MCF 10A (cell line): ENCODE measurements at regions not wholly inside any gene's neighbourhood (a gene's known extent, or its start where the extent isn't known, plus 50 kb on each side); places are given as distances from the start of the nearest gene placed in this dataset.

Experiments
- BruUV-seq: library from RNA; stranded (reverse); fragments of 400-500 nt; replicated peaks from 2 replicates; lab custom pipeline; 2021; lab: Mats Ljungman, UMichigan
- CTCF ChIA-PET: fragments of 300-600 bp; sonication (Branson Sonifier 250); formaldehyde crosslinking; extraction: SDS; loops from one replicate; lab custom pipeline; 2021; ENCODE audit warnings: antibody characterized with exemption, inconsistent platforms; lab: Yijun Ruan, JAX
- POLR2A ChIA-PET: fragments of 300-600, 350-650 bp; sonication (Branson Sonifier 250); formaldehyde crosslinking; extraction: SDS; loops from one replicate; lab custom pipeline; 2020; ENCODE audit warnings: antibody characterized with exemption, inconsistent platforms; lab: Yijun Ruan, JAX
- DNase-seq: peaks from one replicate; pipeline ENCODE4 v3.0.0-alpha.2; 2018; ENCODE audit not compliant: unreplicated experiment
- H3K27ac Mint-ChIP-seq: one replicate; pipeline ENCODE4 v1.8.0; 2022; ENCODE audit warnings: mild to moderate bottlenecking, low read depth, mixed read lengths; ENCODE audit not compliant: unreplicated experiment
- H3K27me3 Mint-ChIP-seq: one replicate; pipeline ENCODE4 v1.8.0; 2022; ENCODE audit warnings: mixed read lengths; ENCODE audit not compliant: insufficient read depth, unreplicated experiment
- H3K36me3 Mint-ChIP-seq: one replicate; pipeline ENCODE4 v1.8.0; 2022; ENCODE audit warnings: mild to moderate bottlenecking, moderate library complexity, mixed read lengths; ENCODE audit not compliant: insufficient read depth, unreplicated experiment
- H3K4me1 Mint-ChIP-seq: one replicate; pipeline ENCODE4 v1.8.0; 2022; ENCODE audit warnings: mixed read lengths; ENCODE audit not compliant: insufficient read depth, unreplicated experiment
- H3K4me3 Mint-ChIP-seq: one replicate; pipeline ENCODE4 v1.8.0; 2022; ENCODE audit warnings: mild to moderate bottlenecking, moderate library complexity, mixed read lengths; ENCODE audit not compliant: unreplicated experiment
- H3K9me3 Mint-ChIP-seq: one replicate; pipeline ENCODE4 v1.8.0; 2022; ENCODE audit warnings: mixed read lengths; ENCODE audit not compliant: unreplicated experiment
- intact Hi-C: fragments of 100-400 bp; cut with micrococcal nuclease; formaldehyde crosslinking; loops from 2 replicates; pipeline ENCODE4 v1.14.1; 2022
- TF ChIP-seq, protein P1 (sequence below): fragments of 200-600 bp; IDR thresholded peaks from one replicate; pipeline ENCODE4 v1.8.0; 2022; ENCODE audit warnings: antibody characterized with exemption, mild to moderate bottlenecking; ENCODE audit not compliant: unreplicated experiment

- Mint-ChIP-seq H3K27me3 (no peaks in the 10 kb centered on the region), H3K36me3 (no peaks in the 10 kb centered on the region), H3K4me1 (peaks cover 11% of the 10 kb centered on the region), H3K9me3 (no peaks in the 10 kb centered on the region), H3K27ac (no peak overlapping the region), H3K4me3 (no peak overlapping the region)
- intact Hi-C loops = no loop called here
- TF ChIP-seq, protein P1, sequence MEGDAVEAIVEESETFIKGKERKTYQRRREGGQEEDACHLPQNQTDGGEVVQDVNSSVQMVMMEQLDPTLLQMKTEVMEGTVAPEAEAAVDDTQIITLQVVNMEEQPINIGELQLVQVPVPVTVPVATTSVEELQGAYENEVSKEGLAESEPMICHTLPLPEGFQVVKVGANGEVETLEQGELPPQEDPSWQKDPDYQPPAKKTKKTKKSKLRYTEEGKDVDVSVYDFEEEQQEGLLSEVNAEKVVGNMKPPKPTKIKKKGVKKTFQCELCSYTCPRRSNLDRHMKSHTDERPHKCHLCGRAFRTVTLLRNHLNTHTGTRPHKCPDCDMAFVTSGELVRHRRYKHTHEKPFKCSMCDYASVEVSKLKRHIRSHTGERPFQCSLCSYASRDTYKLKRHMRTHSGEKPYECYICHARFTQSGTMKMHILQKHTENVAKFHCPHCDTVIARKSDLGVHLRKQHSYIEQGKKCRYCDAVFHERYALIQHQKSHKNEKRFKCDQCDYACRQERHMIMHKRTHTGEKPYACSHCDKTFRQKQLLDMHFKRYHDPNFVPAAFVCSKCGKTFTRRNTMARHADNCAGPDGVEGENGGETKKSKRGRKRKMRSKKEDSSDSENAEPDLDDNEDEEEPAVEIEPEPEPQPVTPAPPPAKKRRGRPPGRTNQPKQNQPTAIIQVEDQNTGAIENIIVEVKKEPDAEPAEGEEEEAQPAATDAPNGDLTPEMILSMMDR = no peak
- no TSS peak for BruUV-seq
- POLR2A ChIA-PET = no interaction called here
- DNase-seq = no peak
- CTCF ChIA-PET = interaction anchor here (0.7 kb wide), 1 partner anchor 215 kb away, joined by 3 read pairs; no protein-coding TSS in a partner anchor
These were observed 427.4 kb upstream of the SLC8A1 start for GRCh38 chr2:40879305-40879704.

GRCh38 chr2:40886100-40886499, 434.2 kb upstream of the SLC8A1 start:
- Mint-ChIP-seq H3K27ac (no peak overlapping the region), H3K9me3 (no peaks in the 10 kb centered on the region), H3K36me3 (peaks cover 4% of the 10 kb centered on the region), H3K27me3 (no peaks in the 10 kb centered on the region), H3K4me3 (no peak overlapping the region), H3K4me1 (no peaks in the 10 kb centered on the region)
- TF ChIP-seq, protein P1 = no peak
- BruUV-seq = no TSS peak
- CTCF ChIA-PET = interaction anchor here (0.6 to 0.7 kb wide), 2 partner anchors 60 to 465 kb away, joined by 4 to 6 read pairs; no protein-coding TSS in a partner anchor
- POLR2A ChIA-PET = no interaction called here
- intact Hi-C loops = no loop called here
- no peak for DNase-seq

- Mint-ChIP-seq H3K4me3 (no peak overlapping the region), H3K9me3 (no peaks in the 10 kb centered on the region), H3K36me3 (peaks cover 4% of the 10 kb centered on the region), H3K27me3 (no peaks in the 10 kb centered on the region), H3K4me1 (no peaks in the 10 kb centered on the region), H3K27ac (no peak overlapping the region)
- CTCF ChIA-PET = interaction anchor here (0.6 to 0.7 kb wide), 3 partner anchors 61 to 650 kb away, joined by 3 to 6 read pairs (median 4); no protein-coding TSS in a partner anchor
- POLR2A ChIA-PET = no interaction called here
- BruUV-seq = no TSS peak
- intact Hi-C loops = no loop called here
- DNase-seq = no peak
- TF ChIP-seq, protein P1 = no peak
These were observed 434.8 kb upstream of the SLC8A1 start for GRCh38 chr2:40886655-40887054.

DNA sequence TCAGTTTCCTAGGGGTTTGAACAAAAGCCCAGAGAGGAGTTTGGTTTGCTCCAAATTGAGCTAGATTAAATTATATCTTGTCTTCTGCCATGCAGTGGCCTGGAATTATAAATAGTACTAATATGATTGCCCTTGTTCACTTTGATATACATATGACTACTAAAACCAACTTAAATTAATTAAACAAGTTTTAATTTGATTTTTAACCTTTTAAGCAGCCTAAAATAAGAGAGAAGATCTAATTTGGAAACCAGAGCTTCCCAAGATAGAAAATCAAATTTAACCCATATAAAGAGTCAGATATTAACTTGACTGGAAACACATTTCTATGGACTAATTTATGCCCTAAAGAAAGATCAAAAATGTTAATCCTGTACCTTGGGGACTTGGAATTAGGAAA, 444.5 kb upstream of the SLC8A1 start:
- TF ChIP-seq, protein P1 = no peak
- no peaks in the 10 kb centered on the region for H3K36me3 Mint-ChIP-seq
- CTCF ChIA-PET = no interaction called here
- no peaks in the 10 kb centered on the region for H3K4me1 Mint-ChIP-seq
- BruUV-seq = no TSS peak
- no peak for DNase-seq
- POLR2A ChIA-PET = no interaction called here
- intact Hi-C loops = no loop called here
- no peaks in the 10 kb centered on the region for H3K27me3 Mint-ChIP-seq
- H3K27ac Mint-ChIP-seq = no peak overlapping the region
- no peaks in the 10 kb centered on the region for H3K9me3 Mint-ChIP-seq
- H3K4me3 Mint-ChIP-seq = no peak overlapping the region
